ENCODE measurements at regions not wholly inside any gene's neighbourhood (a gene's known extent, or its start where the extent isn't known, plus 50 kb on each side); places are given as distances from the start of the nearest gene placed in this dataset.

DNA sequence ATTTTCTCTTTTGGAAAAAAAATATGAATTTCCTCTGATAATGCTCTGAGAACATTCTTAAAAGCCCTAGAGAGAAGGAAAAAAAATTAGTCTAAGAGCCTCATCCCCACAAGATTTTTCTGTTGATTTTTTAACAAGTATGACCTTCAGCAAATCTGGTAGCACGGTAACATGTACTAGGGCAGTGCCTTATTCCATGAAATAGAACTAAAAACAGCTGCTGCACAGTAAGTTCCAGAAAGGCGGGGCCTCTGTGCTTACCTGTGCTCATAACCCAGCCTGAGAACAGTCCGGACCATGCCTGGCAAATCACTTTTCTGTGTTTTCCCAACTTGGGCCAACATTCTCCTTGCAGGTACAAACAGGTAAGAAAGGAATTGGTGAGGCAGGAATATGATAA, 519.1 kb upstream of the AKR1E2 start:
- ATAC-seq (no peak), DNase-seq (no peak)
- H3K9me3 ChIP-seq: no peaks in the 10 kb centered on the region
- no peak overlapping the region for H3K27ac ChIP-seq
- intact Hi-C loops (cut with DNase I): no loop called here
- no peaks in the 10 kb centered on the region for H3K4me1 ChIP-seq
- no peaks in the 10 kb centered on the region for H3K27me3 ChIP-seq
- no peaks in the 10 kb centered on the region for H3K36me3 ChIP-seq
- TF ChIP-seq, protein P1, sequence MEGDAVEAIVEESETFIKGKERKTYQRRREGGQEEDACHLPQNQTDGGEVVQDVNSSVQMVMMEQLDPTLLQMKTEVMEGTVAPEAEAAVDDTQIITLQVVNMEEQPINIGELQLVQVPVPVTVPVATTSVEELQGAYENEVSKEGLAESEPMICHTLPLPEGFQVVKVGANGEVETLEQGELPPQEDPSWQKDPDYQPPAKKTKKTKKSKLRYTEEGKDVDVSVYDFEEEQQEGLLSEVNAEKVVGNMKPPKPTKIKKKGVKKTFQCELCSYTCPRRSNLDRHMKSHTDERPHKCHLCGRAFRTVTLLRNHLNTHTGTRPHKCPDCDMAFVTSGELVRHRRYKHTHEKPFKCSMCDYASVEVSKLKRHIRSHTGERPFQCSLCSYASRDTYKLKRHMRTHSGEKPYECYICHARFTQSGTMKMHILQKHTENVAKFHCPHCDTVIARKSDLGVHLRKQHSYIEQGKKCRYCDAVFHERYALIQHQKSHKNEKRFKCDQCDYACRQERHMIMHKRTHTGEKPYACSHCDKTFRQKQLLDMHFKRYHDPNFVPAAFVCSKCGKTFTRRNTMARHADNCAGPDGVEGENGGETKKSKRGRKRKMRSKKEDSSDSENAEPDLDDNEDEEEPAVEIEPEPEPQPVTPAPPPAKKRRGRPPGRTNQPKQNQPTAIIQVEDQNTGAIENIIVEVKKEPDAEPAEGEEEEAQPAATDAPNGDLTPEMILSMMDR (IDR thresholded peaks at IDR 0.05): no peak
- H3K4me3 ChIP-seq: no peak overlapping the region

GRCh38 chr10:4303045-4303444, 518.0 kb upstream of the KLF6 start:
- Histone ChIP-seq H3K27ac (no peak overlapping the region), H3K36me3 (no peaks in the 10 kb centered on the region), H3K4me1 (no peaks in the 10 kb centered on the region), H3K9me3 (no peaks in the 10 kb centered on the region), H3K27me3 (no peaks in the 10 kb centered on the region), H3K4me3 (no peak overlapping the region)
- DNase-seq (no peak), ATAC-seq (no peak)
- TF ChIP-seq, protein P1 (IDR thresholded peaks at IDR 0.05): no peak
- intact Hi-C loops (cut with DNase I): no loop called here

DNA sequence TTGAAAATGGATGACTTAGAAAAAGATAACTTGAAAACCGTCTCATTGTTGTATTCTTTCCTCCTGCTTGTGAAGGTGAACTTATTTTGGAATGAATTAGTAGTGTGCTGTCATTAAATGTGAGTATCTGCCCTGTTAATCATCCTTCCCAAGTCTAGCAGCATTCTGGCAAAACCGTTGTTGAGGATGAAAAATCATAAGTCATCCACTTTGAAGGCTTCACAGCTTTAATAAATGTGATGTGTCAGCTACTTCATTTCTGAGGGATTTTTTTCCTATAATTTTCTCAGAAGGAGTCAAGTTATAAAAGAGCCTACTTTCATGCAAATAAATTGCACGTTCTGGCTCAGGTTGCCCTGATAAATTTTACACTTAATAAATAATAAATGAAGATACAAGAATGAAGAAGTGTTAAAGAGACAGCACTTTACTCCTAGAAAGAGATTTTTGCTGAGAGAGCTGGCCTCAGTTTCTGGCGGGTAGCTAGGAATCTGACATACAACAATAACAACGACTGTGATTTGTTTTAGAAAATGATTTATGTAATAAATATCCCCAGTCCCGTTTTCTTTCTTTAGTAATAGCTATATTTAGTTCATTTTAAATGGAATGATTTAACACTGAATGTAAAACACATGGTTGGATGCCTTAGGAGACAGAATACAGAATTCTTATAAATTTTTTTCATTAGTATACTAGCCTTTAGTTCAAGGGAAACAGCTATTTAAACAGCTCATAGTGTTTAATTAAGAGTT, 516.5 kb upstream of the KLF6 start:
- no peaks in the 10 kb centered on the region for H3K4me1 ChIP-seq
- ATAC-seq: no peak
- no peak overlapping the region for H3K4me3 ChIP-seq
- H3K9me3 ChIP-seq: no peaks in the 10 kb centered on the region
- peak in 2 of 4 donors; percentile 63 to 69 for DNase-seq
- no peak overlapping the region for H3K27ac ChIP-seq
- TF ChIP-seq, protein P1 (IDR thresholded peaks at IDR 0.05): no peak
- no peaks in the 10 kb centered on the region for H3K27me3 ChIP-seq
- intact Hi-C loops (cut with DNase I): no loop called here
- no peaks in the 10 kb centered on the region for H3K36me3 ChIP-seq

DNA sequence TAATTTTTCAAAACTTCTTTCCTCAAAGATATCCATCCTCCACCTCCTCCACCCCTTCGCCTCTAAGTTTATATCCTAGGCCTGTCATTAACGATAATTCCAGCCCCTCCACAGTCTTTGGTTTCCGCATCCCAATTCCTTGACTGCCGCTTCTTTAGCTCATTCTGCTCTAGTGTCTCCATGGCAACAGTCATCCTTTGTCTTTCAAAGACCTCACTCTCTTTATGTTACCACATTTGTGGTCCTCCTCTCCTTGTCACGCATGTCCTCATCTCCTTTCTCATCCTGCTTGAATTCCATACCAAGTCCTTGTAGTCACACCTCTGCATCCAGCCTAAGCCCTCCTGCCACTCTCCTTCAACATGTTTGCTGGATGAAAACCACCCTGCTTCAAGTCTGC, 511.2 kb upstream of the KLF6 start:
- H3K9me3 ChIP-seq: no peaks in the 10 kb centered on the region
- ATAC-seq: no peak
- H3K27me3 ChIP-seq: no peaks in the 10 kb centered on the region
- H3K27ac ChIP-seq: no peak overlapping the region
- no peaks in the 10 kb centered on the region for H3K4me1 ChIP-seq
- TF ChIP-seq, protein P1 (IDR thresholded peaks at IDR 0.05): no peak
- DNase-seq: no peak
- intact Hi-C loops (cut with DNase I): no loop called here
- H3K4me3 ChIP-seq: no peak overlapping the region
- H3K36me3 ChIP-seq: no peaks in the 10 kb centered on the region

GRCh38 chr10:4294996-4295792, 510.2 kb upstream of the KLF6 start:
- DNase-seq (no peak), ATAC-seq (no peak)
- Histone ChIP-seq H3K36me3 (no peaks in the 10 kb centered on the region), H3K4me3 (no peak overlapping the region), H3K27ac (no peak overlapping the region), H3K4me1 (no peaks in the 10 kb centered on the region), H3K9me3 (no peaks in the 10 kb centered on the region), H3K27me3 (no peaks in the 10 kb centered on the region)
- TF ChIP-seq, protein P1 (IDR thresholded peaks at IDR 0.05): no peak
- intact Hi-C loops (cut with DNase I): no loop called here

Measured in left lung (tissue), 4 donors.